ENCODE measurements at regions not wholly inside any gene's neighbourhood (a gene's known extent, or its start where the extent isn't known, plus 50 kb on each side); places are given as distances from the start of the nearest gene placed in this dataset.

DNA sequence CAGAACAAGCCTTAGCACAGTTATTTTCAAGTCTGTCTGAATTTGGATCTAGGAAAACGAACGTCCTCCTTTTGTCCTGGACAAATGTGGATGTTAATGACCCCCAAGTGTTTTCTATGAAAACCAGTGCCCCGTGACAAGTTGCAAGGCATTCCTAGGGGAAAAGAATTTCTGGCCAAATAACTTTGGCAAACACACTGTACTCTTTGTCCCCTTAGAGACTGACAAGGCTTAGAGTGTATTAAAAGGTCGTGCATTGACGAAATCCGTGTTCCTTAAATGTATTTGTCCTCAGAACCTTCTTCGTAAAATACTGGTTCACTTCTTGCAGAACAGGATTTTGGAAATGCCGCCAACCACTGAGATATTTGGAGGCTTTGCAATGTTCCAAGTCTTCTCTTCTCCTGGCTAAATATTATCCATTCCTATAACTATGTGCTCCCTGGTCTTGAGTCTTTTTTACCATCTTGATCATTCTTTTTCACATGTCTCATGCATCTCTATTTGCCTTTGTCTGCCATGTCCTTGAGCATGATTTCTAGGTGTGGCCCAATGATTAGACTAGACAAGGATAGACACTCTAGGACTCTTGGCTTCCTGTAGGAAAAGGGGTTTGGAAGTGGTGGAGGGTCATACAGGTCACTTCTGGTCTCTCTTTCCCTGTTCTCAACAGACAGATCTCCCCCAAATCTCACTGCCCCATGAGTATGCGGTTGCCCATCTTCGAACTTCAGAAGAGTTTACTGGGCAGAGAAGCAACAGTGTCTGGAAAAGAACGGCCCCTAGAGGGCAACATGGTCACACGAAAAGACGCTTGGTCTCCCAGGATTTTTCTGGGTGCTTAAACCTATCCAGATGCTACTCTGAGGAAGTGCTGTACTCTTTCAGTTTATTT lies 117.5 kb downstream of the EDEM1 start:
- H3K79me2 ChIP-seq (ENCODE audit: control insufficient read depth, insufficient read depth, low read length): no peaks in the 10 kb centered on the region
- H3K4me3 ChIP-seq: no peak overlapping the region
- FAIRE-seq: peak; percentile 82
- intact Hi-C loops (cut with micrococcal nuclease) (loop anchor here (1.0 to 5.0 kb wide), 3 partner anchors 78 to 1494 kb away; no protein-coding TSS in a partner anchor), in situ Hi-C loops (cut with MboI) (loop anchor here (25.0 kb wide), 1 partner anchor 1482 kb away; no protein-coding TSS in a partner anchor)
- H4K20me1 ChIP-seq (replicated peaks; ENCODE audit: control insufficient read depth, insufficient read depth, low read length): no peaks in the 10 kb centered on the region
- no peaks in the 10 kb centered on the region for H3K4me1 ChIP-seq (replicated peaks in 1 of 2; ENCODE audit: control insufficient read depth in 2 of 2, insufficient read depth in 2 of 2, low read length in 2 of 2)
- H3K9me3 ChIP-seq (replicated peaks; ENCODE audit: control insufficient read depth, insufficient read depth, low read depth, low read length): no peaks in the 10 kb centered on the region
- ChIA-PET CTCF (ENCODE audit: low intra/inter-chr PET ratio) (interaction anchor here (0.9 kb wide), 1 partner anchor 1494 kb away, joined by 3 read pairs; no protein-coding TSS in a partner anchor), POLR2A (no interaction called here)
- no peak overlapping the region; the same call in 1 of the 2 replicates for H2AFZ ChIP-seq (ENCODE audit: low read depth, low read length)
- DNase-seq (ENCODE audit: extremely low read depth in 1 of 4, low spot score in 3 of 4): peak; percentile 56 to 70 (median 62)
- H3K27ac ChIP-seq (ENCODE audit: extremely low read depth, low read depth, low read length): no peak overlapping the region
- WGBS (ENCODE audit: insufficient coverage, low coverage, missing lambda C conversion rate): 1% methylated on average over 13 of the region's 13 CpGs
- H3K9ac ChIP-seq (ENCODE audit: insufficient read depth in 1 of 2, low read depth in 2 of 2, low read length in 2 of 2): no peak overlapping the region
- no peaks in the 10 kb centered on the region for H3K36me3 ChIP-seq (ENCODE audit: control insufficient read depth, insufficient read depth, low read length)
- BruUV-seq (replicated peaks): no TSS peak
- ATAC-seq: peak; percentile 94
- no peaks in the 10 kb centered on the region for H3K9me1 ChIP-seq (ENCODE audit: control insufficient read depth, insufficient read depth, low read length)
- peaks cover 15 to 19% of the 10 kb centered on the region in 2 experiments for H3K27me3 ChIP-seq (ENCODE audit: control insufficient read depth in 2 of 2, insufficient read depth in 2 of 2, low read length in 2 of 2)
- no peak overlapping the region for H3K4me2 ChIP-seq (ENCODE audit: insufficient read depth, low read length)
- TF ChIP-seq CC2D1A (IDR thresholded peaks at IDR 0.05): 0 out of 2 replicates have a peak, but pooled peaks have one; percentile 30
- peak; percentile 77 for TF ChIP-seq SMC3 (conservative IDR thresholded peaks at IDR 0.05; ENCODE audit: insufficient read depth, low read depth, low read length)
- no peak for TF ChIP-seq ZNF583 (CRISPR knock-in tag; IDR thresholded peaks at IDR 0.05)
- TF ChIP-seq STAG1 (CRISPR knock-in tag; IDR thresholded peaks at IDR 0.05; ENCODE audit: borderline replicate concordance): peak; percentile 96
- no peak for TF ChIP-seq HEY1 (CRISPR knock-in tag; IDR thresholded peaks at IDR 0.05; ENCODE audit: borderline replicate concordance)
- TF ChIP-seq MEF2A (IDR thresholded peaks at IDR 0.05; ENCODE audit: control insufficient read depth, low read depth, low read length): no peak
- no peak for TF ChIP-seq TARDBP (IDR thresholded peaks at IDR 0.05)
- TF ChIP-seq JUND (IDR thresholded peaks at IDR 0.05; ENCODE audit: borderline replicate concordance, low read depth, low read length): peak; percentile 25; the same call in 1 of the 2 replicates
- no peak for TF ChIP-seq JUND (tag; IDR thresholded peaks at IDR 0.05; ENCODE audit: borderline replicate concordance, low read depth, low read length)
- no peak for TF ChIP-seq DIDO1 (tag; IDR thresholded peaks at IDR 0.05; ENCODE audit: low read depth)
- TF ChIP-seq FOSL1 (tag; conservative IDR thresholded peaks at IDR 0.05): no peak
- TF ChIP-seq, protein P1, sequence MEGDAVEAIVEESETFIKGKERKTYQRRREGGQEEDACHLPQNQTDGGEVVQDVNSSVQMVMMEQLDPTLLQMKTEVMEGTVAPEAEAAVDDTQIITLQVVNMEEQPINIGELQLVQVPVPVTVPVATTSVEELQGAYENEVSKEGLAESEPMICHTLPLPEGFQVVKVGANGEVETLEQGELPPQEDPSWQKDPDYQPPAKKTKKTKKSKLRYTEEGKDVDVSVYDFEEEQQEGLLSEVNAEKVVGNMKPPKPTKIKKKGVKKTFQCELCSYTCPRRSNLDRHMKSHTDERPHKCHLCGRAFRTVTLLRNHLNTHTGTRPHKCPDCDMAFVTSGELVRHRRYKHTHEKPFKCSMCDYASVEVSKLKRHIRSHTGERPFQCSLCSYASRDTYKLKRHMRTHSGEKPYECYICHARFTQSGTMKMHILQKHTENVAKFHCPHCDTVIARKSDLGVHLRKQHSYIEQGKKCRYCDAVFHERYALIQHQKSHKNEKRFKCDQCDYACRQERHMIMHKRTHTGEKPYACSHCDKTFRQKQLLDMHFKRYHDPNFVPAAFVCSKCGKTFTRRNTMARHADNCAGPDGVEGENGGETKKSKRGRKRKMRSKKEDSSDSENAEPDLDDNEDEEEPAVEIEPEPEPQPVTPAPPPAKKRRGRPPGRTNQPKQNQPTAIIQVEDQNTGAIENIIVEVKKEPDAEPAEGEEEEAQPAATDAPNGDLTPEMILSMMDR (IDR thresholded peaks at IDR 0.05 in 2 of 3, conservative IDR thresholded peaks at IDR 0.05 in 1 of 3; ENCODE audit: insufficient read depth in 2 of 3, low read depth in 1 of 3, low read length in 3 of 3): peak; percentile 69 to 87 (median 86)
